ENCODE measurements at regions not wholly inside any gene's neighbourhood (a gene's known extent, or its start where the extent isn't known, plus 50 kb on each side); places are given as distances from the start of the nearest gene placed in this dataset.

GRCh38 chr2:17398770-17399169, 119.5 kb downstream of the RAD51AP2 start:
- no peaks in the 10 kb centered on the region for H3K4me1 ChIP-seq (ENCODE audit: control insufficient read depth, insufficient read depth, low read length)
- H3K27me3 ChIP-seq (ENCODE audit: control insufficient read depth, insufficient read depth, low read length): no peaks in the 10 kb centered on the region
- POLR2A ChIA-PET: no interaction called here
- CTCF ChIA-PET: no interaction called here
- H3K9me3 ChIP-seq (ENCODE audit: control insufficient read depth, insufficient read depth, low read depth, low read length): no peaks in the 10 kb centered on the region
- no peak for TF ChIP-seq POLR2AphosphoS5 (IDR thresholded peaks at IDR 0.05; ENCODE audit: low read depth, low read length)
- no peak for TF ChIP-seq SIN3A (IDR thresholded peaks at IDR 0.05; ENCODE audit: borderline replicate concordance, insufficient read depth, low read depth, low read length)
- no peak for TF ChIP-seq TCF7L2 (IDR thresholded peaks at IDR 0.05; ENCODE audit: low read depth, low read length)
- TF ChIP-seq CTCF (IDR thresholded peaks at IDR 0.05): no peak
- no peak for TF ChIP-seq REST (IDR thresholded peaks at IDR 0.05; ENCODE audit: insufficient read depth in 1 of 2, low read depth in 2 of 2, low read length in 1 of 2)
- ATAC-seq (no peak), DNase-seq (ENCODE audit: low read depth, low spot score) (no peak)
- BruUV-seq (replicated peaks): no TSS peak
- H3K27ac ChIP-seq (ENCODE audit: low read length): no peak overlapping the region
- H3K4me3 ChIP-seq (ENCODE audit: low read depth in 2 of 2, low read length in 2 of 2): no peak overlapping the region
- no peaks in the 10 kb centered on the region for H3K36me3 ChIP-seq (ENCODE audit: control insufficient read depth, insufficient read depth, low read length)
- in situ Hi-C loops (cut with HindIII; ENCODE audit: low pct_unique_long_range_greater_than_20kb, low sequenced_read_pairs) (no loop called here), intact Hi-C loops (cut with micrococcal nuclease; ENCODE audit: unreplicated experiment) (no loop called here)

GRCh38 chr2:17388798-17389197, 129.4 kb downstream of the RAD51AP2 start:
- BruUV-seq (replicated peaks): no TSS peak
- POLR2A ChIA-PET: no interaction called here
- CTCF ChIA-PET: no interaction called here
- Histone ChIP-seq H3K4me1 (ENCODE audit: control insufficient read depth, insufficient read depth, low read length) (no peaks in the 10 kb centered on the region), H3K4me3 (ENCODE audit: low read depth in 2 of 2, low read length in 2 of 2) (no peak overlapping the region), H3K9me3 (ENCODE audit: control insufficient read depth, insufficient read depth, low read depth, low read length) (no peaks in the 10 kb centered on the region), H3K27ac (ENCODE audit: low read length) (no peak overlapping the region), H3K27me3 (ENCODE audit: control insufficient read depth, insufficient read depth, low read length) (no peaks in the 10 kb centered on the region), H3K36me3 (ENCODE audit: control insufficient read depth, insufficient read depth, low read length) (no peaks in the 10 kb centered on the region)
- ATAC-seq (no peak), DNase-seq (ENCODE audit: low read depth, low spot score) (no peak)
- in situ Hi-C loops (cut with HindIII; ENCODE audit: low pct_unique_long_range_greater_than_20kb, low sequenced_read_pairs): no loop called here
- intact Hi-C loops (cut with micrococcal nuclease; ENCODE audit: unreplicated experiment): no loop called here
- TF ChIP-seq TCF7L2 (IDR thresholded peaks at IDR 0.05; ENCODE audit: low read depth, low read length): no peak
- no peak for TF ChIP-seq SIN3A (IDR thresholded peaks at IDR 0.05; ENCODE audit: borderline replicate concordance, insufficient read depth, low read depth, low read length)
- no peak for TF ChIP-seq POLR2AphosphoS5 (IDR thresholded peaks at IDR 0.05; ENCODE audit: low read depth, low read length)
- TF ChIP-seq CTCF (IDR thresholded peaks at IDR 0.05): no peak
- no peak for TF ChIP-seq REST (IDR thresholded peaks at IDR 0.05; ENCODE audit: insufficient read depth in 1 of 2, low read depth in 2 of 2, low read length in 1 of 2)

Data from Panc1 (cell line).